Panc1 (cell line): ENCODE measurements at regions not wholly inside any gene's neighbourhood (a gene's known extent, or its start where the extent isn't known, plus 50 kb on each side); places are given as distances from the start of the nearest gene placed in this dataset.

Experiments used
- ATAC-seq: fragments of 200-7000 bp; cut with Tn5 transposase; 2 replicates; pipeline ENCODE4 v1.9.1; 2020; ENCODE audit warnings: mild to moderate bottlenecking, moderate library complexity
- BruUV-seq: library from RNA; stranded (reverse); fragments of 400-500 nt; replicated peaks from 2 replicates; lab custom pipeline; 2021; lab: Mats Ljungman, UMichigan
- CTCF ChIA-PET: fragments of 300-600 bp; sonication (Branson Sonifier 250); formaldehyde crosslinking; loops from one replicate; lab custom pipeline; 2022; ENCODE audit warnings: antibody characterized with exemption; lab: Charles Lee
- POLR2A ChIA-PET: fragments of 300-600 bp; sonication (Branson Sonifier 250); formaldehyde crosslinking; loops from one replicate; lab custom pipeline; 2022; ENCODE audit warnings: antibody characterized with exemption; lab: Charles Lee
- DNase-seq: peaks from one replicate; pipeline ENCODE4 v3.0.0-alpha.2; 2010; ENCODE audit warnings: low read depth, low spot score
- H3K27ac ChIP-seq: 2 replicates; pipeline ENCODE4 v1.5.1; 2011; ENCODE audit warnings: mild to moderate bottlenecking, low read length, inconsistent platforms
- H3K27me3 ChIP-seq: fragments of 200-500 bp; sonication (Bioruptor generic); 2 replicates; pipeline ENCODE4 v1.6.0; 2014; ENCODE audit warnings: low read length, inconsistent platforms; ENCODE audit not compliant: control insufficient read depth, insufficient read depth
- H3K36me3 ChIP-seq: fragments of 200-500 bp; sonication (Bioruptor generic); 2 replicates; pipeline ENCODE4 v1.5.1; 2014; ENCODE audit warnings: inconsistent platforms, mild to moderate bottlenecking, low read length, moderate library complexity; ENCODE audit not compliant: control insufficient read depth, insufficient read depth
- H3K4me1 ChIP-seq: 2 replicates; pipeline ENCODE4 v1.5.1; 2011; ENCODE audit warnings: inconsistent platforms, mild to moderate bottlenecking, low read length, moderate library complexity; ENCODE audit not compliant: control insufficient read depth, insufficient read depth
- H3K4me3 ChIP-seq, 2 experiments: 2 replicates each; pipeline ENCODE4 v1.5.1; 2011 to 2012; ENCODE audit warnings: low read depth in 2 of 2, low read length in 2 of 2, mild to moderate bottlenecking in 2 of 2, inconsistent platforms in 1 of 2, moderate library complexity in 1 of 2
- H3K9me3 ChIP-seq: fragments of 200-500 bp; sonication (Bioruptor generic); 2 replicates; pipeline ENCODE4 v1.5.1; 2014; ENCODE audit warnings: low read depth, mild to moderate bottlenecking, inconsistent platforms, low read length, moderate library complexity; ENCODE audit not compliant: control insufficient read depth, insufficient read depth
- POLR2AphosphoS5 ChIP-seq: IDR thresholded peaks from 2 replicates; pipeline ENCODE4 v1.6.1; 2012; ENCODE audit warnings: mild to moderate bottlenecking, low read depth, low read length, moderate library complexity
- SIN3A ChIP-seq: IDR thresholded peaks from 2 replicates; pipeline ENCODE4 v1.6.1; 2012; ENCODE audit warnings: low read depth, mild to moderate bottlenecking, low read length, moderate library complexity, borderline replicate concordance; ENCODE audit not compliant: insufficient read depth
- TCF7L2 ChIP-seq: IDR thresholded peaks from 2 replicates; pipeline ENCODE4 v1.6.1; 2011; ENCODE audit warnings: mild to moderate bottlenecking, low read depth, low read length, inconsistent platforms
- in situ Hi-C: cut with HindIII; loops from 2 replicates; pipeline ENCODE4 v1.10.0; 2016; ENCODE audit warnings: low sequenced_read_pairs, low pct_unique_long_range_greater_than_20kb
- intact Hi-C: fragments of 100-400 bp; cut with micrococcal nuclease; formaldehyde crosslinking; loops from one replicate; pipeline ENCODE4 v1.10.0; 2022; ENCODE audit not compliant: unreplicated experiment
- TF ChIP-seq, protein P1 (sequence below): fragments of 450-650 bp; IDR thresholded peaks from 2 replicates; pipeline ENCODE4 v1.5.1; 2017; ENCODE audit warnings: mild to moderate bottlenecking
- TF ChIP-seq, protein P2 (sequence below), 2 experiments: IDR thresholded peaks; 2 replicates each; pipeline ENCODE4 v1.6.1; 2011 to 2012; ENCODE audit warnings: low read depth in 2 of 2, control low read depth in 1 of 2, low read length in 1 of 2, mild to moderate bottlenecking in 1 of 2, moderate library complexity in 1 of 2; ENCODE audit not compliant: insufficient read depth in 1 of 2

DNA sequence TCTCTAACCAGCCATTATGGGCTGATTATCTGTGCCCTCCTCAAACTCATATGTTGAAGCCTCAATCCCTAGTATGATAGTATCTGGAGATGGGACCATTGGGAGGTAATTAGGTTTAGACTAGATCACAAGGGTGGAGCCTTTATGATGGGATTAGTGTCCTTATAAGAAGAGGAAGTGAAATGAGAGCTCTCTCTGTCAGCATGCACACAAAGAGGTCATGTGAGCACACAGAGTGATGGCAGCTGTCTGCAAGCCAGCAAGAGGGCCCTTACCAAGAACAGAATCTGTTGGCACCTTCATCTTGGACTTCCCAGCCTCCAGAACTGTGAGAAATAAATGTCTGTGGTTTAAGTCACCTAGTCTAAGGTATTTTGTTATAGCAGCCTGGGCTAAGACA lies 101.9 kb downstream of the PCTP start:
- Histone ChIP-seq H3K27me3 (no peaks in the 10 kb centered on the region), H3K4me1 (no peaks in the 10 kb centered on the region), H3K27ac (no peak overlapping the region), H3K9me3 (no peaks in the 10 kb centered on the region; the same call in 1 of the 2 replicates), H3K4me3 (no peak overlapping the region), H3K36me3 (no peaks in the 10 kb centered on the region)
- in situ Hi-C loops (no loop called here), intact Hi-C loops (no loop called here)
- POLR2A ChIA-PET = no interaction called here
- TF ChIP-seq, protein P1, sequence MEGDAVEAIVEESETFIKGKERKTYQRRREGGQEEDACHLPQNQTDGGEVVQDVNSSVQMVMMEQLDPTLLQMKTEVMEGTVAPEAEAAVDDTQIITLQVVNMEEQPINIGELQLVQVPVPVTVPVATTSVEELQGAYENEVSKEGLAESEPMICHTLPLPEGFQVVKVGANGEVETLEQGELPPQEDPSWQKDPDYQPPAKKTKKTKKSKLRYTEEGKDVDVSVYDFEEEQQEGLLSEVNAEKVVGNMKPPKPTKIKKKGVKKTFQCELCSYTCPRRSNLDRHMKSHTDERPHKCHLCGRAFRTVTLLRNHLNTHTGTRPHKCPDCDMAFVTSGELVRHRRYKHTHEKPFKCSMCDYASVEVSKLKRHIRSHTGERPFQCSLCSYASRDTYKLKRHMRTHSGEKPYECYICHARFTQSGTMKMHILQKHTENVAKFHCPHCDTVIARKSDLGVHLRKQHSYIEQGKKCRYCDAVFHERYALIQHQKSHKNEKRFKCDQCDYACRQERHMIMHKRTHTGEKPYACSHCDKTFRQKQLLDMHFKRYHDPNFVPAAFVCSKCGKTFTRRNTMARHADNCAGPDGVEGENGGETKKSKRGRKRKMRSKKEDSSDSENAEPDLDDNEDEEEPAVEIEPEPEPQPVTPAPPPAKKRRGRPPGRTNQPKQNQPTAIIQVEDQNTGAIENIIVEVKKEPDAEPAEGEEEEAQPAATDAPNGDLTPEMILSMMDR = no peak
- TF ChIP-seq TCF7L2 (no peak), SIN3A (no peak), POLR2AphosphoS5 (no peak)
- TF ChIP-seq, protein P2, sequence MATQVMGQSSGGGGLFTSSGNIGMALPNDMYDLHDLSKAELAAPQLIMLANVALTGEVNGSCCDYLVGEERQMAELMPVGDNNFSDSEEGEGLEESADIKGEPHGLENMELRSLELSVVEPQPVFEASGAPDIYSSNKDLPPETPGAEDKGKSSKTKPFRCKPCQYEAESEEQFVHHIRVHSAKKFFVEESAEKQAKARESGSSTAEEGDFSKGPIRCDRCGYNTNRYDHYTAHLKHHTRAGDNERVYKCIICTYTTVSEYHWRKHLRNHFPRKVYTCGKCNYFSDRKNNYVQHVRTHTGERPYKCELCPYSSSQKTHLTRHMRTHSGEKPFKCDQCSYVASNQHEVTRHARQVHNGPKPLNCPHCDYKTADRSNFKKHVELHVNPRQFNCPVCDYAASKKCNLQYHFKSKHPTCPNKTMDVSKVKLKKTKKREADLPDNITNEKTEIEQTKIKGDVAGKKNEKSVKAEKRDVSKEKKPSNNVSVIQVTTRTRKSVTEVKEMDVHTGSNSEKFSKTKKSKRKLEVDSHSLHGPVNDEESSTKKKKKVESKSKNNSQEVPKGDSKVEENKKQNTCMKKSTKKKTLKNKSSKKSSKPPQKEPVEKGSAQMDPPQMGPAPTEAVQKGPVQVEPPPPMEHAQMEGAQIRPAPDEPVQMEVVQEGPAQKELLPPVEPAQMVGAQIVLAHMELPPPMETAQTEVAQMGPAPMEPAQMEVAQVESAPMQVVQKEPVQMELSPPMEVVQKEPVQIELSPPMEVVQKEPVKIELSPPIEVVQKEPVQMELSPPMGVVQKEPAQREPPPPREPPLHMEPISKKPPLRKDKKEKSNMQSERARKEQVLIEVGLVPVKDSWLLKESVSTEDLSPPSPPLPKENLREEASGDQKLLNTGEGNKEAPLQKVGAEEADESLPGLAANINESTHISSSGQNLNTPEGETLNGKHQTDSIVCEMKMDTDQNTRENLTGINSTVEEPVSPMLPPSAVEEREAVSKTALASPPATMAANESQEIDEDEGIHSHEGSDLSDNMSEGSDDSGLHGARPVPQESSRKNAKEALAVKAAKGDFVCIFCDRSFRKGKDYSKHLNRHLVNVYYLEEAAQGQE (IDR thresholded peaks at IDR 0.05; ENCODE audit: insufficient read depth in 1 of 2, low read depth in 2 of 2, low read length in 1 of 2) = no peak
- CTCF ChIA-PET = no interaction called here
- DNase-seq (no peak), ATAC-seq (no peak)
- BruUV-seq = no TSS peak

DNA sequence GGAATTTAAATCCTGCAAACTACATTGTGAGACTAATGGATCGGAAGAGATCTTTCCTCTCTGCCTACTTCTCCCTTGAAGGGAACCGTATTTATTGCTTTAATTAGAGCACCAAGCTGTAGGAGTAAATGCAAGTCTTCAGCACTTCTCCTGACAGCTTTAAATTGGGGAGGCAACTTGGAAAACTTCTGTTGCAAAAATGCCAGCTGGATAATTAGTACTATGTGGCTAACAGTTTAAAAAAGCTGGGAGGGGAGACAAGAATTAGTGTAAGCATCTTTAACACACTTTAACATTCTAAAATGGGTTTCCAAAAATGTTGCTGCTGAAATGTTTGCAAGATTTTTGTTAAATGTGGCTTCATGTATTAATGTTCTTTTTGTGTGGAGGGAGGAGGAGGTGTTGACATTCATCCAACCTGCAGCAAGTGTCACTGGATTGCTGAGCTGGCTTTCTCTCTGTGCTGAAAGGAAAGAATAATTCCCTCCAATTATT lies 108.5 kb downstream of the PCTP start:
- Histone ChIP-seq H3K27me3 (no peaks in the 10 kb centered on the region), H3K4me3 (no peak overlapping the region), H3K36me3 (no peaks in the 10 kb centered on the region), H3K9me3 (no peaks in the 10 kb centered on the region; the same call in 1 of the 2 replicates), H3K4me1 (no peaks in the 10 kb centered on the region), H3K27ac (no peak overlapping the region)
- BruUV-seq = no TSS peak
- DNase-seq (no peak), ATAC-seq (no peak)
- in situ Hi-C loops = no loop called here
- ChIA-PET CTCF (no interaction called here), POLR2A (no interaction called here)
- intact Hi-C loops = no loop called here
- TF ChIP-seq, protein P1 = no peak
- no peak for TF ChIP-seq POLR2AphosphoS5
- TF ChIP-seq TCF7L2 = no peak
- no peak for TF ChIP-seq SIN3A
